ENCODE measurements at regions not wholly inside any gene's neighbourhood (a gene's known extent, or its start where the extent isn't known, plus 50 kb on each side); places are given as distances from the start of the nearest gene placed in this dataset.

DNA sequence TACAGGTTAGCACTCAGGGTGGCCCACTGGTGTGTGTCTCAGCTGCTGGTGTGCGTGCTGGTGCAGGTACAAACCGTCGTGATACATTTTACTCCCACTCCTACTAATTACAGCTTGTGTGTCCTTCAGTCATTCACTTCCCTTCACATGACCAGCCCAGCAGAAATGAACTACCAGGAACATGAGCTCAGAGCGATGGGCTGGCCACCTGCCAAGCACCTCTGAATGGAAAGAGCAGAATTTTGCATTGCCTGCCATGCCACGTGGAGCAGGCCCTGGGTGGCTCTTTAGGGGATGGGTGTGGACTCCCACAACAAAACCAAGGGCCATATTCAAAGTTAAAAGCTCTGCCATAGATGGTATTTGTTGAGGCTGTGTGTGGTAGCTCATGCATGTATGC lies 58.9 kb upstream of the PGM2 start:
- H3K9me3 ChIP-seq (ENCODE audit: control insufficient read depth in 1 of 2, insufficient read depth in 1 of 2, low read length in 2 of 2): no peaks in the 10 kb centered on the region
- H3K36me3 ChIP-seq (ENCODE audit: insufficient read depth, low read length): no peaks in the 10 kb centered on the region
- CTCF ChIA-PET: no interaction called here
- Mint-ChIP-seq H3K36me3 (ENCODE audit: low read depth) (no peaks in the 10 kb centered on the region), H3K9me3 (no peaks in the 10 kb centered on the region), H3K27ac (no peak overlapping the region), H3K27me3 (no peaks in the 10 kb centered on the region), H3K4me3 (no peak overlapping the region), H3K4me1 (ENCODE audit: low read depth) (peaks cover 6% of the 10 kb centered on the region)
- TF ChIP-seq CTCF (IDR thresholded peaks at IDR 0.05): no peak
- H3K4me1 ChIP-seq (ENCODE audit: insufficient read depth, low read length): peaks cover 4% of the 10 kb centered on the region
- DNase-seq (no peak), ATAC-seq (ENCODE audit: poor library complexity) (no peak)
- H3K4me3 ChIP-seq (ENCODE audit: low read length): no peak overlapping the region
- intact Hi-C loops (cut with DNase I, micrococcal nuclease): no loop called here
- H3K27me3 ChIP-seq (ENCODE audit: control insufficient read depth in 1 of 2, insufficient read depth in 2 of 2, low read length in 2 of 2): no peaks in the 10 kb centered on the region
- POLR2A ChIA-PET: interaction anchor here (0.7 kb wide), 1 partner anchor 135 kb away, joined by 3 read pairs; no protein-coding TSS in a partner anchor
- no peak overlapping the region for H3K27ac ChIP-seq (ENCODE audit: low read depth in 1 of 2, low read length in 2 of 2)

GRCh38 chr4:37767019-37767418 lies 59.5 kb upstream of the PGM2 start:
- CTCF ChIA-PET: no interaction called here
- H3K4me1 Mint-ChIP-seq (ENCODE audit: low read depth): peaks cover 6% of the 10 kb centered on the region
- POLR2A ChIA-PET: no interaction called here
- H3K36me3 Mint-ChIP-seq (ENCODE audit: low read depth): no peaks in the 10 kb centered on the region
- H3K27me3 Mint-ChIP-seq: no peaks in the 10 kb centered on the region
- H3K27me3 ChIP-seq (ENCODE audit: control insufficient read depth in 1 of 2, insufficient read depth in 2 of 2, low read length in 2 of 2): no peaks in the 10 kb centered on the region
- H3K27ac ChIP-seq (ENCODE audit: low read depth in 1 of 2, low read length in 2 of 2): no peak overlapping the region
- no peak overlapping the region for H3K27ac Mint-ChIP-seq
- no peaks in the 10 kb centered on the region for H3K9me3 ChIP-seq (ENCODE audit: control insufficient read depth in 1 of 2, insufficient read depth in 1 of 2, low read length in 2 of 2)
- H3K4me3 ChIP-seq (ENCODE audit: low read length): no peak overlapping the region
- DNase-seq (no peak), ATAC-seq (ENCODE audit: poor library complexity) (no peak)
- H3K4me1 ChIP-seq (ENCODE audit: insufficient read depth, low read length): peaks cover 4% of the 10 kb centered on the region
- H3K9me3 Mint-ChIP-seq: no peaks in the 10 kb centered on the region
- no peak overlapping the region for H3K4me3 Mint-ChIP-seq
- intact Hi-C loops (cut with DNase I, micrococcal nuclease): no loop called here
- no peak for TF ChIP-seq CTCF (IDR thresholded peaks at IDR 0.05)
- no peaks in the 10 kb centered on the region for H3K36me3 ChIP-seq (ENCODE audit: insufficient read depth, low read length)

DNA sequence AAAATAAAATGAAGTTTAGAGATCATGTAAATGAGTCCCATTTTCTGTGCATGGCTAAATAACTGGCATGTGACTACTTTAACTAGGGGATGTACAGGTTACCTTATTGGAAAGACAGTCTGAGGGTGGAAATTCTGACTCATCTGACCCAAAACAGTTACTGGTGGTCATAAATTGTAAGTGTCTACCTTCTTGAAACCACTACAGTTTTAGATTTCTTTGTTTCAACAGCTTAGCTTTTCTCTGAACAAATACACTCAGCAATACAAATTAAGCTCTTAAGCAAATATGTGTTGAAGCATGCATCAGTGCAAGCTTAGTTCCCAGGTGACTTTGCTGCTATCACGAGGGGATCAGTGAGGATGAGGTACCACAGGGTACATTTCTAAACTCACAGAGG lies 60.7 kb upstream of the PGM2 start:
- intact Hi-C loops (cut with DNase I, micrococcal nuclease): no loop called here
- DNase-seq: no peak
- Mint-ChIP-seq H3K9me3 (no peaks in the 10 kb centered on the region), H3K36me3 (ENCODE audit: low read depth) (no peaks in the 10 kb centered on the region), H3K4me1 (ENCODE audit: low read depth) (peaks cover 6% of the 10 kb centered on the region), H3K27ac (no peak overlapping the region), H3K4me3 (no peak overlapping the region), H3K27me3 (no peaks in the 10 kb centered on the region)
- POLR2A ChIA-PET: no interaction called here
- no peak for TF ChIP-seq CTCF (IDR thresholded peaks at IDR 0.05)
- Histone ChIP-seq H3K27me3 (ENCODE audit: control insufficient read depth in 1 of 2, insufficient read depth in 2 of 2, low read length in 2 of 2) (no peaks in the 10 kb centered on the region), H3K4me3 (ENCODE audit: low read length) (no peak overlapping the region), H3K36me3 (ENCODE audit: insufficient read depth, low read length) (no peaks in the 10 kb centered on the region), H3K9me3 (ENCODE audit: control insufficient read depth in 1 of 2, insufficient read depth in 1 of 2, low read length in 2 of 2) (no peaks in the 10 kb centered on the region), H3K4me1 (ENCODE audit: insufficient read depth, low read length) (peaks cover 4% of the 10 kb centered on the region), H3K27ac (ENCODE audit: low read depth in 1 of 2, low read length in 2 of 2) (no peak overlapping the region)
- no peak for ATAC-seq (ENCODE audit: poor library complexity)
- CTCF ChIA-PET: no interaction called here
